Progenitor cell of endocrine pancreas (in vitro differentiated cells): ENCODE measurements at regions not wholly inside any gene's neighbourhood (a gene's known extent, or its start where the extent isn't known, plus 50 kb on each side); places are given as distances from the start of the nearest gene placed in this dataset.

Source experiments
- DNase-seq: peaks from one replicate; pipeline ENCODE4 v3.0.0; 2021; ENCODE audit warnings: low spot score; ENCODE audit not compliant: unreplicated experiment
- H3K27ac Mint-ChIP-seq: 2 replicates; pipeline ENCODE4 v1.8.0; 2021; ENCODE audit warnings: mild to moderate bottlenecking, moderate library complexity, mixed read lengths
- H3K27me3 Mint-ChIP-seq: 2 replicates; pipeline ENCODE4 v1.8.0; 2021; ENCODE audit warnings: mixed read lengths
- H3K36me3 Mint-ChIP-seq: 2 replicates; pipeline ENCODE4 v1.8.0; 2022; ENCODE audit warnings: mixed read lengths; ENCODE audit not compliant: insufficient read depth
- H3K4me1 Mint-ChIP-seq: 2 replicates; pipeline ENCODE4 v1.8.0; 2021; ENCODE audit warnings: low read depth, mixed read lengths
- H3K4me3 Mint-ChIP-seq: 2 replicates; pipeline ENCODE4 v1.8.0; 2021; ENCODE audit warnings: low read depth, mild to moderate bottlenecking, moderate library complexity, mixed read lengths
- H3K9me3 Mint-ChIP-seq: 2 replicates; pipeline ENCODE4 v1.8.0; 2021; ENCODE audit warnings: low read depth, mixed read lengths
- CTCF ChIP-seq: fragments of 200-600 bp; sonication (generic); IDR thresholded peaks from one replicate; pipeline ENCODE4 v1.5.0; 2021; ENCODE audit warnings: antibody characterized with exemption, mild to moderate bottlenecking; ENCODE audit not compliant: unreplicated experiment

- no peaks in the 10 kb centered on the region for H3K4me1 Mint-ChIP-seq
These were observed 107.3 kb downstream of the NTMT2 start for GRCh38 chr1:170252851-170253579.

GRCh38 chr1:170254371-170254770 lies 108.6 kb downstream of the NTMT2 start:
- no peak for TF ChIP-seq CTCF
- Mint-ChIP-seq H3K9me3 (peaks cover 8% of the 10 kb centered on the region), H3K27me3 (peaks cover 10% of the 10 kb centered on the region), H3K4me3 (no peak overlapping the region), H3K36me3 (peaks cover 3% of the 10 kb centered on the region), H3K4me1 (no peaks in the 10 kb centered on the region), H3K27ac (no peak overlapping the region)
- no peak for DNase-seq

More at GRCh38 chr1:170252851-170253579, 107.3 kb downstream of the NTMT2 start:
- Mint-ChIP-seq H3K36me3 (peaks cover 3% of the 10 kb centered on the region), H3K4me3 (no peak overlapping the region), H3K9me3 (peaks cover 8% of the 10 kb centered on the region), H3K27ac (no peak overlapping the region), H3K27me3 (peaks cover under 1% of the 10 kb centered on the region)
- no peak for DNase-seq
- TF ChIP-seq CTCF, result no peak

DNA sequence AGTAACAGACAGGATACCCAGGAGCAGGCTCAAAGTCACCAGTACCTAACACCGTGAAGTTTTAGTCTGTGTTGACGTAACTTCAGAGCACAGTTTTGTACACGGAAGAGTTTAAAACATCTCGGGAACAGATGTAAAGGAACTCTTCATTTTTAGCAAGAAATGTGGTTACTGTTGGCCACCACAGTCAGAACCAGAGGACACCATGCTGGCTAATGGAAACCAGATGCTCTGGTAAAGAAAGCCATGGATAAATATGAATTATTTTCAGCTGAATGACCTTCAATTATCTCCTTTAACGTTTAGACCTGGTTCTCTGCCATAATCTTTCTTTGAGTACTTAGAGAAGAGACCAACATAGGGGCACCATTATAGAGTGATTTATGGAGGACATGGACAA lies 115.9 kb downstream of the NTMT2 start:
- H3K9me3 Mint-ChIP-seq, result no peaks in the 10 kb centered on the region
- no peak for DNase-seq
- no peak overlapping the region for H3K27ac Mint-ChIP-seq
- H3K4me3 Mint-ChIP-seq, result no peak overlapping the region
- H3K4me1 Mint-ChIP-seq, result peaks cover 7% of the 10 kb centered on the region
- H3K36me3 Mint-ChIP-seq, result no peaks in the 10 kb centered on the region
- TF ChIP-seq CTCF, result no peak
- H3K27me3 Mint-ChIP-seq, result peaks cover 20% of the 10 kb centered on the region

- Mint-ChIP-seq H3K4me3 (no peak overlapping the region), H3K27ac (no peak overlapping the region), H3K9me3 (no peaks in the 10 kb centered on the region), H3K27me3 (peaks cover 23% of the 10 kb centered on the region), H3K36me3 (no peaks in the 10 kb centered on the region), H3K4me1 (peaks cover 7% of the 10 kb centered on the region)
- no peak for TF ChIP-seq CTCF
- no peak for DNase-seq
These were observed 116.6 kb downstream of the NTMT2 start for GRCh38 chr1:170262276-170262939.

GRCh38 chr1:170265234-170265633 lies 119.5 kb downstream of the NTMT2 start:
- no peaks in the 10 kb centered on the region for H3K36me3 Mint-ChIP-seq

More at GRCh38 chr1:170265234-170265633, 119.5 kb downstream of the NTMT2 start:
- H3K27me3 Mint-ChIP-seq, result peaks cover 24% of the 10 kb centered on the region
- no peak overlapping the region for H3K4me3 Mint-ChIP-seq
- TF ChIP-seq CTCF, result no peak
- H3K27ac Mint-ChIP-seq, result no peak overlapping the region
- no peaks in the 10 kb centered on the region for H3K9me3 Mint-ChIP-seq
- peaks cover 7% of the 10 kb centered on the region for H3K4me1 Mint-ChIP-seq
- DNase-seq, result no peak
